OCI-LY7 (cell line): ENCODE measurements at regions not wholly inside any gene's neighbourhood (a gene's known extent, or its start where the extent isn't known, plus 50 kb on each side); places are given as distances from the start of the nearest gene placed in this dataset.

Experiments used
- BruUV-seq: library from RNA; stranded (reverse); fragments of 400-500 nt; replicated peaks from 2 replicates; lab custom pipeline; 2021; lab: Mats Ljungman, UMichigan
- CTCF ChIA-PET: fragments of 300-600 bp; sonication (Branson Sonifier 250); formaldehyde crosslinking; loops from one replicate; lab custom pipeline; 2022; ENCODE audit warnings: antibody characterized with exemption; ENCODE audit not compliant: unreplicated experiment; lab: Charles Lee
- POLR2A ChIA-PET: fragments of 300-600 bp; sonication (Branson Sonifier 250); formaldehyde crosslinking; loops from one replicate; lab custom pipeline; 2022; ENCODE audit warnings: antibody characterized with exemption; lab: Charles Lee
- DNase-seq: peaks from one replicate; pipeline ENCODE4 v3.0.0-alpha.2; 2015; ENCODE audit warnings: low spot score
- H2AFZ ChIP-seq: fragments of 200-600 bp; sonication (generic), shearing (Covaris generic); 2 replicates; pipeline ENCODE4 v1.6.1; 2014; ENCODE audit warnings: mild to moderate bottlenecking, antibody characterized with exemption, low read length, moderate library complexity
- H3K27ac ChIP-seq: fragments of 200-600 bp; sonication (generic); 2 replicates; pipeline ENCODE4 v1.5.1; 2014; ENCODE audit warnings: mixed run types, low read depth, mild to moderate bottlenecking, moderate library complexity, low read length, inconsistent platforms; ENCODE audit not compliant: poor library complexity, severe bottlenecking
- H3K36me3 ChIP-seq: fragments of 200-600 bp; sonication (generic); 2 replicates; pipeline ENCODE4 v1.6.1; 2014; ENCODE audit warnings: mild to moderate bottlenecking, antibody characterized with exemption, low read length, moderate library complexity, mixed read lengths; ENCODE audit not compliant: insufficient read depth
- H3K4me1 ChIP-seq: fragments of 200-600 bp; sonication (generic); 2 replicates; pipeline ENCODE4 v1.5.1; 2014; ENCODE audit warnings: mild to moderate bottlenecking, low read length; ENCODE audit not compliant: insufficient read depth, poor library complexity, severe bottlenecking
- H3K4me2 ChIP-seq: fragments of 200-600 bp; sonication (generic); 2 replicates; pipeline ENCODE4 v1.6.1; 2014; ENCODE audit warnings: mild to moderate bottlenecking, low read length
- H3K4me3 ChIP-seq: fragments of 200-600 bp; sonication (generic); 2 replicates; pipeline ENCODE4 v1.5.1; 2014; ENCODE audit warnings: mild to moderate bottlenecking, low read depth, low read length; ENCODE audit not compliant: poor library complexity, severe bottlenecking
- H3K79me2 ChIP-seq: fragments of 200-600 bp; sonication (generic); 2 replicates; pipeline ENCODE4 v1.6.1; 2016; ENCODE audit warnings: low read depth, mild to moderate bottlenecking, low read length, moderate library complexity, mixed read lengths; ENCODE audit not compliant: insufficient read depth
- H3K9me2 ChIP-seq: fragments of 200-600 bp; sonication (generic); 2 replicates; pipeline ENCODE4 v1.6.1; 2016; ENCODE audit warnings: mild to moderate bottlenecking, low read length, mixed read lengths; ENCODE audit not compliant: insufficient read depth
- H3K9me3 ChIP-seq: fragments of 200-600 bp; sonication (generic); 2 replicates; pipeline ENCODE4 v1.6.1; 2014; ENCODE audit warnings: mild to moderate bottlenecking, mixed run types, low read length, mixed read lengths
- H4K20me1 ChIP-seq: fragments of 200-600 bp; sonication (generic); 2 replicates; pipeline ENCODE4 v1.6.1; 2014; ENCODE audit warnings: mild to moderate bottlenecking, antibody characterized with exemption, low read length, moderate library complexity, mixed read lengths; ENCODE audit not compliant: insufficient read depth
- CTCF ChIP-seq: fragments of 200-600 bp; sonication (generic); conservative IDR thresholded peaks from 2 replicates; pipeline ENCODE4 v1.5.1; 2014; ENCODE audit warnings: mild to moderate bottlenecking, antibody characterized with exemption, low read length, moderate library complexity, mixed read lengths
- EZH2phosphoT487 ChIP-seq: fragments of 200-600 bp; sonication (generic); IDR thresholded peaks from 2 replicates; pipeline ENCODE4 v1.6.1; 2018; ENCODE audit warnings: low read depth, borderline replicate concordance, mild to moderate bottlenecking, mixed run types, antibody characterized with exemption, low read length, moderate library complexity, mixed read lengths
- intact Hi-C: fragments of 100-400 bp; cut with micrococcal nuclease; formaldehyde crosslinking; loops from one replicate; pipeline ENCODE4 v1.10.0; 2022; ENCODE audit not compliant: unreplicated experiment

- no peak for DNase-seq
- Histone ChIP-seq H3K4me3 (no peak overlapping the region), H3K36me3 (no peaks in the 10 kb centered on the region), H3K4me1 (no peaks in the 10 kb centered on the region), H3K79me2 (no peaks in the 10 kb centered on the region), H2AFZ (no peak overlapping the region), H3K27ac (no peak overlapping the region), H3K4me2 (no peak overlapping the region), H3K9me3 (no peaks in the 10 kb centered on the region), H3K9me2 (no peaks in the 10 kb centered on the region), H4K20me1 (no peaks in the 10 kb centered on the region)
- TF ChIP-seq EZH2phosphoT487 (no peak), CTCF (no peak)
- ChIA-PET POLR2A (no interaction called here), CTCF (no interaction called here)
- no TSS peak for BruUV-seq
- intact Hi-C loops: no loop called here
These were observed 163.8 kb upstream of the MYCN start for GRCh38 chr2:15776629-15776919.

- no TSS peak for BruUV-seq
These were observed 163.2 kb upstream of the MYCN start for GRCh38 chr2:15776992-15777702.

More at GRCh38 chr2:15776992-15777702, 163.2 kb upstream of the MYCN start:
- H3K79me2 ChIP-seq: no peaks in the 10 kb centered on the region
- no peaks in the 10 kb centered on the region for H3K9me2 ChIP-seq
- POLR2A ChIA-PET: no interaction called here
- H3K9me3 ChIP-seq: no peaks in the 10 kb centered on the region
- DNase-seq: no peak
- H3K36me3 ChIP-seq: no peaks in the 10 kb centered on the region
- no peak overlapping the region for H3K27ac ChIP-seq
- no peaks in the 10 kb centered on the region for H4K20me1 ChIP-seq
- H3K4me1 ChIP-seq: no peaks in the 10 kb centered on the region
- no peak overlapping the region for H3K4me3 ChIP-seq
- TF ChIP-seq CTCF (no peak), EZH2phosphoT487 (no peak)
- CTCF ChIA-PET: no interaction called here
- intact Hi-C loops: no loop called here
- H2AFZ ChIP-seq: no peak overlapping the region
- no peak overlapping the region for H3K4me2 ChIP-seq
